ENCODE measurements at regions not wholly inside any gene's neighbourhood (a gene's known extent, or its start where the extent isn't known, plus 50 kb on each side); places are given as distances from the start of the nearest gene placed in this dataset.
A peak's percentile ranks its signal among the peaks of the same experiment; 100 is the strongest.

- TF ChIP-seq CTCF (IDR thresholded peaks at IDR 0.05; ENCODE audit: low read depth, low read length, poor library complexity, severe bottlenecking) (peak; percentile 60), EZH2phosphoT487 (IDR thresholded peaks at IDR 0.05; ENCODE audit: borderline replicate concordance, low read length) (no peak)
These were observed 396.2 kb upstream of the HS6ST1 start for GRCh38 chr2:128714851-128715312.

Data from DOHH2 (cell line).